Esophagus muscularis mucosa (tissue), 4 donors: ENCODE measurements at regions not wholly inside any gene's neighbourhood (a gene's known extent, or its start where the extent isn't known, plus 50 kb on each side); places are given as distances from the start of the nearest gene placed in this dataset.

ENCODE experiments used
- CTCF ChIP-seq, 3 experiments: fragments of 200-600 bp in 2 of 3; fragments of 450-650 bp in 1 of 3; sonication (generic) in 2 of 3; IDR thresholded peaks; one replicate each; pipeline ENCODE4 v1.5.1; 2017 to 2019; ENCODE audit warnings: antibody characterized with exemption in 3 of 3, mild to moderate bottlenecking in 2 of 3, moderate library complexity in 1 of 3
- EP300 ChIP-seq: sonication (generic); formaldehyde crosslinking; IDR thresholded peaks from one replicate; pipeline ENCODE4 v1.6.1; 2017; ENCODE audit warnings: antibody characterized with exemption
- POLR2A ChIP-seq: fragments of 450-650 bp; IDR thresholded peaks from one replicate; pipeline ENCODE4 v1.6.1; 2017; ENCODE audit warnings: antibody characterized with exemption, moderate library complexity, mild to moderate bottlenecking, low read depth
- POLR2AphosphoS5 ChIP-seq, 2 donors: sonication (generic); formaldehyde crosslinking; IDR thresholded peaks; one replicate each; pipeline ENCODE4 v1.6.1; 2017; ENCODE audit warnings: antibody characterized with exemption in 2 of 2

GRCh38 chr3:90180096-90180495 lies 1072.7 kb downstream of the EPHA3 start:
- TF ChIP-seq CTCF (IDR thresholded peaks at IDR 0.05) (no peak), POLR2AphosphoS5 (IDR thresholded peaks at IDR 0.05) (no peak), POLR2A (no peak), EP300 (no peak)
